Right renal pelvis (tissue), 4 donors: ENCODE measurements at regions not wholly inside any gene's neighbourhood (a gene's known extent, or its start where the extent isn't known, plus 50 kb on each side); places are given as distances from the start of the nearest gene placed in this dataset.

Source experiments
- DNase-seq, 4 donors: peaks; one replicate each; pipeline ENCODE4 v3.0.0-alpha.2; 2013; ENCODE audit warnings: low read depth in 4 of 4, low spot score in 3 of 4, missing footprints in 1 of 4

DNA sequence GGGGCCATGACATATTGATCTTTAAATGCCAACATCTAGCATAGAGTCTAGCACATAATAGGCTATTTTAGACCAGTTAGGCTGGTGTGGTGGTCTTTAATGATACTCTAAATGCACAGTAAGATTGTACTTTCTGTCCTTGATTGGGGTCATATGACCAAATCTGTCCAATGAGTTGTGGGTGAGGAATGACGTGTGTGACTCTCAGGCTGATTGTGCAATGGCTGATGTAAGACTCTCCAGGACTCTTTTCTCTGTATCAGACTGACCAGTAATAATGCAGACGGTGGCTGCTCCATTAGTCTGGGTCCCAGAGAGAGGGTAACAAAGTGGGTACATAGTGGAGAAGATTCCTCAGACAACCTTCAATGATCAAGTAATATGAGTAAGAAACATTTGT lies 541.6 kb upstream of the CAMK1G start:
- DNase-seq: no peak

- DNase-seq: no peak
Measured at GRCh38 chr1:209042413-209042812, 541.1 kb upstream of the CAMK1G start.

DNA sequence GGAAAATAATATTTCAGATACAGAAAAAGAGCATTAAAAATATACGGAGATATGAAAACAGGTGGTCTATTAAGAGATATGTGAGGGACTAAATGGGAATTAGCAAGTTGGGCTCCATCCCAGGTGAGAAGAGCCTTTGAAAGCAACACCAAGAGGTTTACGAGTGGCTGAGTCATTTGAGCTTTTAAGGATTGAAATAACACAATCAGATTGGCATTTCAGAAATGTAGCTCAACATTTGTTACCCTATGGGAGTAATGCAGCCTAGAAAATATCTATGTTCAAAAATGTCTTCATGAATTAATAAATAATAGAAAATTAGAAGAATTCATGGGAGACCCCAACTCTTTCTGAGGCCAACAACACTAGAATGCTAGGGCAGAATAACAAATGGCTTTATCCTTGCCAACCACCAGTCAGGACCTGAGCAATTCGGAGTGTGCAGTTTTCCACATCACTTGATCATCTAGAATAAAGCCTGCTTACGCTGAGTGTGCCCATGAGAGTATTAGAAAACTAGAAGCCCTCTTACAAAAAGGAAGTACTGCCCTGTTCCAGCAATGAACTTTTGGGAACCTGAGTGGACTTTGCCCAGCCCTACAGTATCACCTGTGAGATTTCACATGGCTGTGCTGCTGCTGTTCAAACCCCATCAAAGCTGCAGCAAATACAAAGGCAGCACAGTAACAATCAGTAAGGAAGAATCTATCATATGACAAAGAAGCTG lies 538.0 kb upstream of the CAMK1G start:
- no peak for DNase-seq

- no peak for DNase-seq
Measured at GRCh38 chr1:209046058-209046417, 537.5 kb upstream of the CAMK1G start.

GRCh38 chr1:209046935-209047334 lies 536.6 kb upstream of the CAMK1G start:
- no peak for DNase-seq

DNA sequence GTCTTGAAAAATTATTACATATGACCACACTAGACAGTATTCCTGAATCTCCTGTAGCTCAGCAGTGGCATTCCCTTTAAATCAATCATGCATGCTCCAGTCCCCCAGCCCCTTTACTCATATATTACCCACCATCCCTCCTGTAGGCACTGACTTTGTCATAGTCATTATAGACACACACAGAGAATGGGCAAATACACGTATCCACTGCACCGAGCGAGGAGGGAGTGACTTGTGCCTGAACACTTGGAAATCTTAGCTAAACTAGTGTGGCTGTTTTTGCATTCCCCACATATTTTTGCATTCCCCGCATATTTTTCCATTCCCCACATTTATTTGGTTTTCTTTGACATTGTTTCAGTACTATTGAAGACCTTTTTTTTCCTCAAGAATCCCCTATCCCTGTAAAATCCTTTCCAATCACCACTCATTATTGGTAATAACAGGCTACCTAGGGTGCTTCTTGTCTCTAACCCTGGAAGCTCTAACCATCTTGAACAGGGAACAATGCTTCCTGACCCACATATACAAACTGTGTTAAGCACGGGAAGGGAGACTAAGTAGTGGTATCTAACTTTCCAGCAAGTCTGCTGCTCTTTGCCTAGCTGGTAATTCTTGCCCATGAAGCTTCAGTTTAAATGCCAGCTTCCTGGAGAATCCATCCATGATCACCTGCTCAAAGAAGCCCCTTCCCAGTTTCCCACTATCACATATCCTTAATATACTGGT lies 534.4 kb upstream of the CAMK1G start:
- DNase-seq: no peak

DNA sequence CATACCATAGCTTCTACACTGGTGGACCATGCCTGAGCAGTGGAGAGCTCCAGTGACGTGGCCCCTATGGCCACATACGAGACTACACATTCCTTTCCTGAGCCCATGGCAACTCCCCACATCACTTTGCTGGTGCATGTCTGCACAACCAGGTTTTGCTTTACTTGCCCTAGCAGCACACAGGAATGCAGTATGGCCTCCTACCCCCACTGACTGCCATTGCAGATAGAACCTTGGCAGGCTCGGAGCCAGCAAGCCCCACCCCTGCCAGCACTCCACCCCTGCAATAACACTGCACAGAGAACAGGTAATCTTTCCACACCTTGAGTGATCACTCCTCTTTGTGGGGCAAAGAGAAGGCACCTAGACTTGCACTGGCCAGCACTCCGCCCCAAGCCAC lies 531.9 kb upstream of the CAMK1G start:
- DNase-seq: no peak

GRCh38 chr1:209053587-209053986 lies 529.9 kb upstream of the CAMK1G start:
- DNase-seq: no peak

DNA sequence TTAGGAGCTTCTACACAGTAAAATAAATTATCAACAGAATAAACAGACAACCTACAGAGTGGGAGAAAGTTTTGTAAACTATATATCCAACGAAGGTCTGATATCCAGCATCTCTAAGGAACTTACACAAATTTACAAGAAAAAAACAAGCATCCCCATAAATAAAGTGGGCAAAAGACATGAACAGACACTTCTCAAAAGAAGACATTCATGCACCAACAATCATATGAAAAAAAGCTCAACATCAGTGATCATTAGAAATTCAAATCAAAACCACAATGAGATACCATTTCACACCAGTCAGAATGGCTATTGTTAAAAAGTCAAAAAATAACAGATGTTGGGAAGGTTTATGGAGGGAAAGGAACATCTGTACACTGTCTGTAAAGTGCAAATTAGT lies 526.4 kb upstream of the CAMK1G start:
- DNase-seq: no peak

- no peak for DNase-seq
Measured at GRCh38 chr1:209057901-209058300, 525.6 kb upstream of the CAMK1G start.

GRCh38 chr1:209059376-209059775 lies 524.1 kb upstream of the CAMK1G start:
- no peak for DNase-seq

DNA sequence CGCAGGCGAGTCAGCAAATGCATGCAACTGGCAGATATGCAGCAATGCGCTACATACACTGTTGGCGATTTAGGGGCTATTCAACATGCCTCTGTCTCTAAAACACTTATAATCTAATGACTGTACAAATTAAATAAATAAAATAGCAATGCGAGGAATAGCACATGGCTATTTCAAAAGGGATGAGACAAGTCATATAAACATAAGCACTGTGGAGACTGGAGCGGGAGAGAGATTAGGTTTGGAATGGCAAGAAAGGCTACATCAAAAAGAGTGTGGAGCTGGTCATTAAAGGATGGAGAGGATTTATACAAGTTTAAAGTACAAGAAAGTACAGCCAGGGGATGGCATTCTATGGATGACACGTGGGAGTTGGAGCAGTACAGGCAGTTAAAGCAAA lies 523.5 kb upstream of the CAMK1G start:
- DNase-seq: no peak

- peak in 3 of 4 donors; percentile 22 to 57 (median 54) for DNase-seq
Measured at GRCh38 chr1:209062081-209062620, 521.4 kb upstream of the CAMK1G start.

GRCh38 chr1:209062863-209063262 lies 520.7 kb upstream of the CAMK1G start:
- DNase-seq: no peak

DNA sequence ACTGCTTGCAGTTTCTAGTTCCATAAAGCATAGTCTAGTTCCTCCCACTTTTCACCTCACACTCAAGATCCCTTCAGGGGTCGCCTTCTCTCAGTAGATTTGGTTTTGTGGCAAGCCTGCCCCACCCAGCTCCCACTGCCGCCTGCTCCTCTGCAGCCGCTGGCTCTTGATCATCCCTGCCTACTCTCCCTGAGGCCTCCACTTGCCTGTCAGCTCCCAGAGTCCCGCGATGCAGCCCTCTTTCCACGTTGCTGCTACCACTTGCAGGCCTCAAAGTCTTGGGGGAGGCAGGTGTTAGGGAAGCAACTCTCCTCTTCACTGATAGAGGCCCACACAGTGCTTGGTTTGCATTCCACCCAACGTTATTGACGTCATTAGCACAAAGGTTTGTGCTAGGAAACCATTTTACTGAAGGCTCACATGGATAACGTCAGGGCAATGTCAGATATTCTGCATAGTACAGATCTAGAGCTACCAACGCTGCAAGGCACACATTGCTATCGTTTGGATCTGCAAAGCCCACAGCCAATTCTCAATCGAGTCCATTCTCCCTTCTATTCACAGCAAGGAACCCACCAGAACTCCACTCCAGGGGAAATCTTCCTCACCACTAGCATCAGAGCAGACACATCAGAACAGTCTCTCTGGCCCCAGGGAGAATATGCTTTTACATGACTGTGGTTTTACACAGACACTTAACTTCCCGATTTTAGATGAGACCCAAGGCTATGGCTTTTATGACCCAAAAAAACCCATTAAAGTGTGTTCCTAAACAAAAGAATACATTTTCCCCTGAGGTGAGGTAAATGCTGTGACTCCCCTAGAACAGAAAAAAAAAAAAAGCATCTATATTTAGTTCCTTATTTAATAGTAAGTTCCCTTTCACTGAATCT lies 519.5 kb upstream of the CAMK1G start:
- DNase-seq: no peak

- peak in 1 of 4 donors; percentile 22 for DNase-seq
Measured at GRCh38 chr1:209064850-209065706, 518.4 kb upstream of the CAMK1G start.

DNA sequence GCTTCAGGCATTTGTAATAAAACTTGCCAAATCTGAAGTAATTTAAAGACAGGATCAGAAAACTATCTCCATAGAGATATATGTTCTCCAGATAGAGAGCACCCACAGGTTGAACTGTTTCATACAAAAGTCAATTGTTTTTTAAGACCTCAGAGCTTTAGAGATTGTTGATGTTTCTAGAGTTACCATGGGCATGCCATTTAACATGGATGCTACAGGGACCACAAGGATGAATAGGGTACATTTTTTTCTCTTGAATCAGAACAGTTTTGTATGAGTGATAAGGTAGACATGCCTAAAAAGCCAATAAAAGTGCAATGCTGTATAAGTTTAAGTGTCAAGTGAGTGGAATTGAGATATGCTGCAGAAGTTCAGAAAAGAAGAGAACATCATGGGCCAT lies 511.0 kb upstream of the CAMK1G start:
- no peak for DNase-seq

GRCh38 chr1:209073879-209074278 lies 509.6 kb upstream of the CAMK1G start:
- no peak for DNase-seq

- DNase-seq: no peak
Measured at GRCh38 chr1:209074575-209075250, 508.8 kb upstream of the CAMK1G start.

- no peak for DNase-seq
Measured at GRCh38 chr1:209076688-209077087, 506.8 kb upstream of the CAMK1G start.
